Skeletal muscle tissue (tissue), 3 donors: ENCODE measurements at regions not wholly inside any gene's neighbourhood (a gene's known extent, or its start where the extent isn't known, plus 50 kb on each side); places are given as distances from the start of the nearest gene placed in this dataset.

Experiments used
- H3K27ac ChIP-seq: one replicate; pipeline ENCODE4 v1.7.0; 2013; ENCODE audit warnings: mild to moderate bottlenecking, low read depth, low read length, inconsistent platforms
- H3K27me3 ChIP-seq, 3 donors: one replicate each; pipeline ENCODE4 v1.7.0; 2013; ENCODE audit warnings: low read length in 3 of 3; ENCODE audit not compliant: control insufficient read depth in 3 of 3, insufficient read depth in 3 of 3
- H3K36me3 ChIP-seq, 3 donors: one replicate each; pipeline ENCODE4 v1.7.0; 2013; ENCODE audit warnings: low read length in 3 of 3; ENCODE audit not compliant: control insufficient read depth in 3 of 3, insufficient read depth in 3 of 3
- H3K4me1 ChIP-seq, 3 donors: one replicate each; pipeline ENCODE4 v1.7.0; 2013; ENCODE audit warnings: low read length in 3 of 3, mild to moderate bottlenecking in 3 of 3; ENCODE audit not compliant: control insufficient read depth in 3 of 3, insufficient read depth in 3 of 3
- H3K4me3 ChIP-seq, 3 donors: one replicate each; pipeline ENCODE4 v1.7.0; 2013; ENCODE audit warnings: low read length in 3 of 3
- H3K9ac ChIP-seq, 3 donors: one replicate each; pipeline ENCODE4 v1.7.0; 2013; ENCODE audit warnings: low read length in 3 of 3, mild to moderate bottlenecking in 3 of 3, moderate library complexity in 2 of 3, low read depth in 1 of 3
- H3K9me3 ChIP-seq, 3 donors: one replicate each; pipeline ENCODE4 v1.7.0; 2013; ENCODE audit warnings: low read length in 3 of 3; ENCODE audit not compliant: control insufficient read depth in 3 of 3
- donor health status: Osteomylitis.

GRCh38 chr7:155972651-155973390, 160.6 kb upstream of the SHH start:
- Histone ChIP-seq H3K9me3 (no peaks in the 10 kb centered on the region), H3K9ac (no peak overlapping the region), H3K4me1 (no peaks in the 10 kb centered on the region), H3K27me3 (peaks cover 0 to 9% (median 4%) of the 10 kb centered on the region in 3 donors), H3K36me3 (no peaks in the 10 kb centered on the region), H3K27ac (no peak overlapping the region), H3K4me3 (no peak overlapping the region)

GRCh38 chr7:155972247-155972646, 160.0 kb upstream of the SHH start:
- no peaks in the 10 kb centered on the region for H3K4me1 ChIP-seq
- peaks cover 0 to 9% (median 4%) of the 10 kb centered on the region in 3 donors for H3K27me3 ChIP-seq
- H3K9me3 ChIP-seq: no peaks in the 10 kb centered on the region
- no peaks in the 10 kb centered on the region for H3K36me3 ChIP-seq
- H3K27ac ChIP-seq: no peak overlapping the region
- no peak overlapping the region for H3K4me3 ChIP-seq
- no peak overlapping the region for H3K9ac ChIP-seq

GRCh38 chr7:155971180-155971770, 159.0 kb upstream of the SHH start:
- peaks cover 0 to 9% (median 4%) of the 10 kb centered on the region in 3 donors for H3K27me3 ChIP-seq
- H3K36me3 ChIP-seq: no peaks in the 10 kb centered on the region
- no peaks in the 10 kb centered on the region for H3K4me1 ChIP-seq
- H3K27ac ChIP-seq: no peak overlapping the region
- H3K9me3 ChIP-seq: no peaks in the 10 kb centered on the region
- H3K9ac ChIP-seq: no peak overlapping the region
- H3K4me3 ChIP-seq: no peak overlapping the region

GRCh38 chr7:155969192-155969929, 157.1 kb upstream of the SHH start:
- H3K36me3 ChIP-seq: no peaks in the 10 kb centered on the region
- H3K27ac ChIP-seq: no peak overlapping the region
- no peaks in the 10 kb centered on the region for H3K4me1 ChIP-seq
- H3K9me3 ChIP-seq: no peaks in the 10 kb centered on the region
- H3K4me3 ChIP-seq: no peak overlapping the region
- peaks cover 0 to 5% (median 4%) of the 10 kb centered on the region in 3 donors for H3K27me3 ChIP-seq
- H3K9ac ChIP-seq: no peak overlapping the region

- no peaks in the 10 kb centered on the region for H3K9me3 ChIP-seq
- no peaks in the 10 kb centered on the region for H3K4me1 ChIP-seq
- H3K27ac ChIP-seq: no peak overlapping the region
- H3K36me3 ChIP-seq: no peaks in the 10 kb centered on the region
- peaks cover 0 to 11% (median 8%) of the 10 kb centered on the region in 3 donors for H3K27me3 ChIP-seq
- H3K4me3 ChIP-seq: no peak overlapping the region
- H3K9ac ChIP-seq: no peak overlapping the region
These were observed 152.7 kb upstream of the SHH start for GRCh38 chr7:155965010-155965409.

GRCh38 chr7:155964543-155964942, 152.3 kb upstream of the SHH start:
- Histone ChIP-seq H3K27ac (no peak overlapping the region), H3K27me3 (peaks cover 0 to 11% (median 8%) of the 10 kb centered on the region in 3 donors), H3K4me3 (no peak overlapping the region), H3K36me3 (no peaks in the 10 kb centered on the region), H3K4me1 (no peaks in the 10 kb centered on the region), H3K9ac (no peak overlapping the region), H3K9me3 (no peaks in the 10 kb centered on the region)

- Histone ChIP-seq H3K9me3 (no peaks in the 10 kb centered on the region), H3K36me3 (no peaks in the 10 kb centered on the region), H3K27ac (no peak overlapping the region), H3K4me3 (no peak overlapping the region), H3K27me3 (peaks cover 0 to 11% (median 8%) of the 10 kb centered on the region in 3 donors), H3K9ac (no peak overlapping the region), H3K4me1 (no peaks in the 10 kb centered on the region)
These were observed 151.5 kb upstream of the SHH start for GRCh38 chr7:155963771-155964195.

GRCh38 chr7:155963356-155963755, 151.1 kb upstream of the SHH start:
- no peak overlapping the region for H3K4me3 ChIP-seq
- peaks cover 0 to 11% (median 8%) of the 10 kb centered on the region in 3 donors for H3K27me3 ChIP-seq

GRCh38 chr7:155962968-155963300, 150.7 kb upstream of the SHH start:
- no peak overlapping the region for H3K4me3 ChIP-seq
- H3K27ac ChIP-seq: no peak overlapping the region
- peaks cover 0 to 11% (median 8%) of the 10 kb centered on the region in 3 donors for H3K27me3 ChIP-seq
- H3K4me1 ChIP-seq: no peaks in the 10 kb centered on the region
- no peaks in the 10 kb centered on the region for H3K36me3 ChIP-seq
- no peaks in the 10 kb centered on the region for H3K9me3 ChIP-seq
- H3K9ac ChIP-seq: no peak overlapping the region

More at GRCh38 chr7:155963356-155963755, 151.1 kb upstream of the SHH start:
- H3K9ac ChIP-seq: no peak overlapping the region
- no peaks in the 10 kb centered on the region for H3K4me1 ChIP-seq
- no peak overlapping the region for H3K27ac ChIP-seq
- no peaks in the 10 kb centered on the region for H3K36me3 ChIP-seq
- H3K9me3 ChIP-seq: no peaks in the 10 kb centered on the region
